ENCODE measurements at regions not wholly inside any gene's neighbourhood (a gene's known extent, or its start where the extent isn't known, plus 50 kb on each side); places are given as distances from the start of the nearest gene placed in this dataset.

GRCh38 chr5:126093718-126094117 lies 329.5 kb upstream of the GRAMD2B start:
- no peaks in the 10 kb centered on the region for H3K9me3 ChIP-seq (ENCODE audit: control insufficient read depth, low read depth, low read length)
- no peaks in the 10 kb centered on the region for H3K27me3 ChIP-seq (ENCODE audit: control insufficient read depth, insufficient read depth, low read length)
- no peak overlapping the region for H3K4me3 ChIP-seq (ENCODE audit: low read length)
- DNase-seq = no peak
- no CpG with 5 or more reads among the region's 5 CpGs for WGBS (ENCODE audit: insufficient coverage, low lambda C conversion rate)
- no peak overlapping the region for H3K27ac ChIP-seq (ENCODE audit: low read length)
- H3K4me1 ChIP-seq (ENCODE audit: control insufficient read depth, insufficient read depth, low read length) = no peaks in the 10 kb centered on the region
- H3K36me3 ChIP-seq (ENCODE audit: control insufficient read depth, insufficient read depth, low read length) = no peaks in the 10 kb centered on the region

- no peaks in the 10 kb centered on the region for H3K36me3 ChIP-seq (ENCODE audit: control insufficient read depth, insufficient read depth, low read length)
- 100% methylated on average over 1 of the region's 2 CpGs for WGBS (ENCODE audit: insufficient coverage, low lambda C conversion rate)
- H3K9me3 ChIP-seq (ENCODE audit: control insufficient read depth, low read depth, low read length) = no peaks in the 10 kb centered on the region
- no peak for DNase-seq
- H3K4me1 ChIP-seq (ENCODE audit: control insufficient read depth, insufficient read depth, low read length) = no peaks in the 10 kb centered on the region
- no peak overlapping the region for H3K27ac ChIP-seq (ENCODE audit: low read length)
- H3K27me3 ChIP-seq (ENCODE audit: control insufficient read depth, insufficient read depth, low read length) = no peaks in the 10 kb centered on the region
- H3K4me3 ChIP-seq (ENCODE audit: low read length) = no peak overlapping the region
Measured at GRCh38 chr5:126094991-126095390, 328.2 kb upstream of the GRAMD2B start.

GRCh38 chr5:126096442-126097006 lies 326.7 kb upstream of the GRAMD2B start:
- H3K9me3 ChIP-seq (ENCODE audit: control insufficient read depth, low read depth, low read length) = no peaks in the 10 kb centered on the region
- H3K27me3 ChIP-seq (ENCODE audit: control insufficient read depth, insufficient read depth, low read length) = no peaks in the 10 kb centered on the region
- H3K4me1 ChIP-seq (ENCODE audit: control insufficient read depth, insufficient read depth, low read length) = no peaks in the 10 kb centered on the region
- no peak overlapping the region for H3K27ac ChIP-seq (ENCODE audit: low read length)
- WGBS (ENCODE audit: insufficient coverage, low lambda C conversion rate) = 73% methylated on average over 3 of the region's 4 CpGs
- no peak for DNase-seq
- H3K36me3 ChIP-seq (ENCODE audit: control insufficient read depth, insufficient read depth, low read length) = no peaks in the 10 kb centered on the region
- no peak overlapping the region for H3K4me3 ChIP-seq (ENCODE audit: low read length)

- H3K36me3 ChIP-seq (ENCODE audit: control insufficient read depth, insufficient read depth, low read length) = no peaks in the 10 kb centered on the region
- H3K27me3 ChIP-seq (ENCODE audit: control insufficient read depth, insufficient read depth, low read length) = no peaks in the 10 kb centered on the region
- no peak for DNase-seq
- H3K4me3 ChIP-seq (ENCODE audit: low read length) = no peak overlapping the region
- no peaks in the 10 kb centered on the region for H3K9me3 ChIP-seq (ENCODE audit: control insufficient read depth, low read depth, low read length)
- no CpG with 5 or more reads among the region's 1 CpG for WGBS (ENCODE audit: insufficient coverage, low lambda C conversion rate)
- no peak overlapping the region for H3K27ac ChIP-seq (ENCODE audit: low read length)
- no peaks in the 10 kb centered on the region for H3K4me1 ChIP-seq (ENCODE audit: control insufficient read depth, insufficient read depth, low read length)
Measured at GRCh38 chr5:126097876-126098275, 325.3 kb upstream of the GRAMD2B start.

GRCh38 chr5:126098330-126099017 lies 324.7 kb upstream of the GRAMD2B start:
- no peak overlapping the region for H3K27ac ChIP-seq (ENCODE audit: low read length)
- 92% methylated on average over 1 of the region's 1 CpG for WGBS (ENCODE audit: insufficient coverage, low lambda C conversion rate)

GRCh38 chr5:126099077-126099476 lies 324.1 kb upstream of the GRAMD2B start:
- no peaks in the 10 kb centered on the region for H3K36me3 ChIP-seq (ENCODE audit: control insufficient read depth, insufficient read depth, low read length)
- DNase-seq = no peak
- H3K4me1 ChIP-seq (ENCODE audit: control insufficient read depth, insufficient read depth, low read length) = no peaks in the 10 kb centered on the region
- WGBS (ENCODE audit: insufficient coverage, low lambda C conversion rate) = no CpG with 5 or more reads among the region's 4 CpGs
- H3K4me3 ChIP-seq (ENCODE audit: low read length) = no peak overlapping the region
- no peaks in the 10 kb centered on the region for H3K9me3 ChIP-seq (ENCODE audit: control insufficient read depth, low read depth, low read length)
- no peaks in the 10 kb centered on the region for H3K27me3 ChIP-seq (ENCODE audit: control insufficient read depth, insufficient read depth, low read length)
- H3K27ac ChIP-seq (ENCODE audit: low read length) = no peak overlapping the region

More at GRCh38 chr5:126098330-126099017, 324.7 kb upstream of the GRAMD2B start:
- no peak for DNase-seq
- no peaks in the 10 kb centered on the region for H3K4me1 ChIP-seq (ENCODE audit: control insufficient read depth, insufficient read depth, low read length)
- H3K27me3 ChIP-seq (ENCODE audit: control insufficient read depth, insufficient read depth, low read length) = no peaks in the 10 kb centered on the region
- no peaks in the 10 kb centered on the region for H3K9me3 ChIP-seq (ENCODE audit: control insufficient read depth, low read depth, low read length)
- no peaks in the 10 kb centered on the region for H3K36me3 ChIP-seq (ENCODE audit: control insufficient read depth, insufficient read depth, low read length)
- H3K4me3 ChIP-seq (ENCODE audit: low read length) = no peak overlapping the region

GRCh38 chr5:126100767-126101166 lies 322.4 kb upstream of the GRAMD2B start:
- no peak for DNase-seq
- Histone ChIP-seq H3K4me1 (ENCODE audit: control insufficient read depth, insufficient read depth, low read length) (no peaks in the 10 kb centered on the region), H3K36me3 (ENCODE audit: control insufficient read depth, insufficient read depth, low read length) (no peaks in the 10 kb centered on the region), H3K27ac (ENCODE audit: low read length) (no peak overlapping the region), H3K27me3 (ENCODE audit: control insufficient read depth, insufficient read depth, low read length) (no peaks in the 10 kb centered on the region), H3K4me3 (ENCODE audit: low read length) (no peak overlapping the region), H3K9me3 (ENCODE audit: control insufficient read depth, low read depth, low read length) (no peaks in the 10 kb centered on the region)
- 90% methylated on average over 2 of the region's 5 CpGs for WGBS (ENCODE audit: insufficient coverage, low lambda C conversion rate)

- no peak for DNase-seq
- H3K9me3 ChIP-seq (ENCODE audit: control insufficient read depth, low read depth, low read length) = no peaks in the 10 kb centered on the region
- no peak overlapping the region for H3K27ac ChIP-seq (ENCODE audit: low read length)
- no CpG with 5 or more reads among the region's 4 CpGs for WGBS (ENCODE audit: insufficient coverage, low lambda C conversion rate)
- H3K36me3 ChIP-seq (ENCODE audit: control insufficient read depth, insufficient read depth, low read length) = no peaks in the 10 kb centered on the region
- no peaks in the 10 kb centered on the region for H3K27me3 ChIP-seq (ENCODE audit: control insufficient read depth, insufficient read depth, low read length)
- no peak overlapping the region for H3K4me3 ChIP-seq (ENCODE audit: low read length)
- no peaks in the 10 kb centered on the region for H3K4me1 ChIP-seq (ENCODE audit: control insufficient read depth, insufficient read depth, low read length)
Measured at GRCh38 chr5:126101901-126102300, 321.3 kb upstream of the GRAMD2B start.

GRCh38 chr5:126103050-126103449 lies 320.2 kb upstream of the GRAMD2B start:
- Histone ChIP-seq H3K4me1 (ENCODE audit: control insufficient read depth, insufficient read depth, low read length) (no peaks in the 10 kb centered on the region), H3K9me3 (ENCODE audit: control insufficient read depth, low read depth, low read length) (no peaks in the 10 kb centered on the region), H3K4me3 (ENCODE audit: low read length) (no peak overlapping the region), H3K27me3 (ENCODE audit: control insufficient read depth, insufficient read depth, low read length) (no peaks in the 10 kb centered on the region), H3K36me3 (ENCODE audit: control insufficient read depth, insufficient read depth, low read length) (no peaks in the 10 kb centered on the region), H3K27ac (ENCODE audit: low read length) (no peak overlapping the region)
- DNase-seq = no peak

- H3K4me3 ChIP-seq (ENCODE audit: low read length) = no peak overlapping the region
- no peak for DNase-seq
- WGBS (ENCODE audit: insufficient coverage, low lambda C conversion rate) = no CpG with 5 or more reads among the region's 1 CpG
- no peak overlapping the region for H3K27ac ChIP-seq (ENCODE audit: low read length)
- H3K27me3 ChIP-seq (ENCODE audit: control insufficient read depth, insufficient read depth, low read length) = no peaks in the 10 kb centered on the region
- no peaks in the 10 kb centered on the region for H3K9me3 ChIP-seq (ENCODE audit: control insufficient read depth, low read depth, low read length)
- H3K4me1 ChIP-seq (ENCODE audit: control insufficient read depth, insufficient read depth, low read length) = no peaks in the 10 kb centered on the region
- H3K36me3 ChIP-seq (ENCODE audit: control insufficient read depth, insufficient read depth, low read length) = no peaks in the 10 kb centered on the region
Measured at GRCh38 chr5:126103868-126104267, 319.3 kb upstream of the GRAMD2B start.

GRCh38 chr5:126104341-126104740 lies 318.9 kb upstream of the GRAMD2B start:
- H3K4me3 ChIP-seq (ENCODE audit: low read length) = no peak overlapping the region
- H3K36me3 ChIP-seq (ENCODE audit: control insufficient read depth, insufficient read depth, low read length) = no peaks in the 10 kb centered on the region
- DNase-seq = no peak
- H3K27ac ChIP-seq (ENCODE audit: low read length) = no peak overlapping the region
- no peaks in the 10 kb centered on the region for H3K4me1 ChIP-seq (ENCODE audit: control insufficient read depth, insufficient read depth, low read length)
- H3K27me3 ChIP-seq (ENCODE audit: control insufficient read depth, insufficient read depth, low read length) = no peaks in the 10 kb centered on the region
- no peaks in the 10 kb centered on the region for H3K9me3 ChIP-seq (ENCODE audit: control insufficient read depth, low read depth, low read length)
